ENCODE measurements at regions not wholly inside any gene's neighbourhood (a gene's known extent, or its start where the extent isn't known, plus 50 kb on each side); places are given as distances from the start of the nearest gene placed in this dataset.
"Not testable (repeated sequence)": the region's sequence is repeated elsewhere in the genome, so short reads cannot be mapped to it uniquely, and the experiment has no call there.

- DNase-seq (ENCODE audit: extremely low read depth in 1 of 4, low spot score in 3 of 4) = peak in 3 of 4 experiments; percentile 2 to 42 (median 7)
- BruUV-seq (replicated peaks); H3K36me3 ChIP-seq (ENCODE audit: control insufficient read depth, insufficient read depth, low read length); H3K27me3 ChIP-seq (ENCODE audit: control insufficient read depth in 2 of 2, insufficient read depth in 2 of 2, low read length in 2 of 2); FAIRE-seq; intact Hi-C loops (cut with micrococcal nuclease); H3K9me1 ChIP-seq (ENCODE audit: control insufficient read depth, insufficient read depth, low read length); H4K20me1 ChIP-seq (replicated peaks; ENCODE audit: control insufficient read depth, insufficient read depth, low read length); H3K9me3 ChIP-seq (replicated peaks; ENCODE audit: control insufficient read depth, insufficient read depth, low read depth, low read length); POLR2A ChIA-PET; H3K79me2 ChIP-seq (ENCODE audit: control insufficient read depth, insufficient read depth, low read length); H3K4me1 ChIP-seq (replicated peaks in 1 of 2; ENCODE audit: control insufficient read depth in 2 of 2, insufficient read depth in 2 of 2, low read length in 2 of 2); CTCF ChIA-PET (ENCODE audit: low intra/inter-chr PET ratio); TF ChIP-seq ATF3 (CRISPR knock-in tag; conservative IDR thresholded peaks at IDR 0.05); ZNF740 (tag; IDR thresholded peaks at IDR 0.05): not testable (repeated sequence)
- ATAC-seq = peak; percentile 15
- Histone ChIP-seq H3K27ac (ENCODE audit: extremely low read depth, low read depth, low read length) (peak overlapping the region; percentile 89), H3K4me2 (ENCODE audit: insufficient read depth, low read length) (peak overlapping the region; percentile 96), H2AFZ (ENCODE audit: low read depth, low read length) (peak overlapping the region; percentile 91), H3K9ac (ENCODE audit: insufficient read depth in 1 of 2, low read depth in 2 of 2, low read length in 2 of 2) (peak overlapping the region; percentile 76 to 84), H3K4me3 (peak overlapping the region; percentile 95)
- WGBS (ENCODE audit: insufficient coverage, low coverage, missing lambda C conversion rate) = 47% methylated on average over 17 of the region's 17 CpGs
- in situ Hi-C loops (cut with MboI) = loop anchor here (5.0 kb wide), 1 partner anchor 689 kb away; no protein-coding TSS in a partner anchor
- TF ChIP-seq ZSCAN32 (CRISPR knock-in tag; IDR thresholded peaks at IDR 0.05) (peak; percentile 54; the same call in 1 of the 2 replicates), POLR2H (tag; IDR thresholded peaks at IDR 0.05; ENCODE audit: low read depth) (peak; percentile 31; the same call in 1 of the 2 replicates), ATF4 (CRISPR knock-in tag; IDR thresholded peaks at IDR 0.05) (peak; percentile 47; the same call in 1 of the 2 replicates), ERF (CRISPR knock-in tag; IDR thresholded peaks at IDR 0.05) (0 out of 2 replicates have a peak, but pooled peaks have one; percentile 35), MIER1 (IDR thresholded peaks at IDR 0.05; ENCODE audit: low read depth) (peak; percentile 33; the same call in 1 of the 2 replicates), CEBPG (CRISPR knock-in tag; IDR thresholded peaks at IDR 0.05) (peak; percentile 79), CEBPG (tag; conservative IDR thresholded peaks at IDR 0.05 in 1 of 2, IDR thresholded peaks at IDR 0.05 in 1 of 2) (peak; percentile 64 to 70), HDGF (IDR thresholded peaks at IDR 0.05) (0 out of 2 replicates have a peak, but pooled peaks have one; percentile 35), CEBPB (tag; IDR thresholded peaks at IDR 0.05) (peak; percentile 93), ATF3 (IDR thresholded peaks at IDR 0.05) (peak; percentile 71), ATF7 (IDR thresholded peaks at IDR 0.05) (peak; percentile 43; the same call in 1 of the 2 replicates), ZNF639 (CRISPR knock-in tag; conservative IDR thresholded peaks at IDR 0.05 in 1 of 2, IDR thresholded peaks at IDR 0.05 in 1 of 2) (peak in 1 of 2 experiments; percentile 43; a peak in 1 of 4 replicates), GMEB1 (CRISPR knock-in tag; IDR thresholded peaks at IDR 0.05) (0 out of 2 replicates have a peak, but pooled peaks have one; percentile 18), ZNF740 (CRISPR knock-in tag; IDR thresholded peaks at IDR 0.05) (peak; percentile 83; the same call in 1 of the 2 replicates), ZFX (CRISPR knock-in tag; IDR thresholded peaks at IDR 0.05) (peak; percentile 41; the same call in 1 of the 2 replicates)
These were observed 101.7 kb upstream of the VKORC1L1 start for GRCh38 chr7:65771226-65771569.

Data from K562 (cell line).